ENCODE measurements at regions not wholly inside any gene's neighbourhood (a gene's known extent, or its start where the extent isn't known, plus 50 kb on each side); places are given as distances from the start of the nearest gene placed in this dataset.

DNA sequence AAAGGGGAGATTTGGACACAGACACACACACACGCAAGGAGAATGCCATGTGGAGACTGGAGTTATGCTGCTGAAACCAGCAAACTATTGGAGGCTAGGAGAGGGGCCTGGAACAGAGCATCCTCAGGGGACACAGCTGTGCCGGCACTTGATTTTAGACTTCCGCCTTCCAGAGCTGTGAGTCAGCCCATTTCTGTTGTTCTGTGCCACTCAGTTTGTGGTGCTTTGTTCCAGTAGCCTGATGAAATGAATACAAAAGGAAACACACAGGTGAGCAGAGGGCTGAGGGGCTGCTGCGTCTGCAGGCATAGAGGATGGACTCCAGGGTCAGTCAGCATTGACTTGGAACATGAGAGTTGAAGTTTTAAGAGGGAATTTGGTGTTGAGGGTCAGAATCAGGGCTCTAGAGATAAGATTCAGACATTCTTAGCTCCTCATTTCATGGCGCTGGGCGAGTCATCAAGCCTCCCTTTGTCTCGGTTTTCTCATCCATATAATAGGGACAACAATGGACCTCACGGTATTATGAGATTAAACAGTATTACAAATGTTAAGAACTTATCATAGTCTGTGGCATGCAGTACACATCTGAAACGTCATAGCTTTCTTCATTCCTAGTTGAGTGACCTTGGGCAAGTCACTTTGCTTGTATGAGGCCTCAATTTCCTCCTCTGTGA lies 191.0 kb downstream of the MIAT start:
- no peak for DNase-seq
- no peak overlapping the region for H3K27ac ChIP-seq (ENCODE audit: insufficient read length, low read depth, low read length)

More for the DNA sequence above, 191.0 kb downstream of the MIAT start:
- Histone ChIP-seq H3K9ac (ENCODE audit: extremely low read depth, insufficient read length, low read length) (no peak overlapping the region), H3K14ac (ENCODE audit: insufficient read depth, low read length) (no peak overlapping the region), H4K5ac (ENCODE audit: insufficient read length, low read depth, low read length) (no peak overlapping the region), H2BK20ac (ENCODE audit: low read depth, low read length, poor library complexity, severe bottlenecking) (no peak overlapping the region), H3K4ac (ENCODE audit: low read depth, low read length) (no peak overlapping the region), H3K56ac (ENCODE audit: insufficient read length, low read depth, low read length) (no peak overlapping the region), H3K4me1 (ENCODE audit: insufficient read depth, low read length) (no peaks in the 10 kb centered on the region), H2BK120ac (ENCODE audit: low read depth, low read length, poor library complexity, severe bottlenecking) (no peak overlapping the region), H3K23me2 (ENCODE audit: insufficient read length, low read depth, low read length, poor library complexity, severe bottlenecking) (no peaks in the 10 kb centered on the region), H4K8ac (replicated peaks; ENCODE audit: insufficient read length, low read depth, low read length) (no peak overlapping the region), H2BK15ac (ENCODE audit: low read depth, low read length) (no peak overlapping the region), H3K27me3 (ENCODE audit: insufficient read depth, low read length) (0 out of 2 replicates have a peak, but pooled peaks cover 2% of the 10 kb centered on the region), H2BK12ac (ENCODE audit: insufficient read length, low read depth, low read length) (no peak overlapping the region), H3K23ac (ENCODE audit: insufficient read length, low read depth, low read length) (no peak overlapping the region), H3T11ph (ENCODE audit: low read length) (no peak overlapping the region), H2AFZ (ENCODE audit: low read length) (no peak overlapping the region), H3K4me2 (ENCODE audit: insufficient read depth, insufficient read length, low read length) (no peak overlapping the region), H4K91ac (ENCODE audit: insufficient read length, low read depth, low read length) (no peak overlapping the region), H2AK5ac (ENCODE audit: insufficient read length, low read length) (no peak overlapping the region), H3K79me2 (ENCODE audit: insufficient read depth, low read length) (no peaks in the 10 kb centered on the region), H4K20me1 (ENCODE audit: control insufficient read depth, insufficient read depth, insufficient read length) (no peaks in the 10 kb centered on the region), H3K18ac (ENCODE audit: insufficient read length, low read depth, low read length) (no peak overlapping the region), H2BK5ac (ENCODE audit: insufficient read length, low read length) (no peak overlapping the region), H3K9me3 (ENCODE audit: control insufficient read depth, low read depth, low read length) (no peaks in the 10 kb centered on the region), H3K79me1 (ENCODE audit: insufficient read depth, low read depth, low read length, poor library complexity, severe bottlenecking) (no peaks in the 10 kb centered on the region)
- no peaks in the 10 kb centered on the region for H3K36me3 Mint-ChIP-seq (ENCODE audit: insufficient read depth in 1 of 3, low read depth in 3 of 3)
- H3K27ac Mint-ChIP-seq = no peak overlapping the region
- no CpG with 5 or more reads among the region's 9 CpGs for WGBS (ENCODE audit: extremely low coverage, insufficient read length, low lambda C conversion rate)
- peaks cover 26% of the 10 kb centered on the region for H3K27me3 Mint-ChIP-seq (ENCODE audit: low read depth)
- peaks cover 9 to 12% of the 10 kb centered on the region in 2 experiments for H3K4me1 Mint-ChIP-seq
- H3K4me3 Mint-ChIP-seq = no peak overlapping the region
- TF ChIP-seq, protein P1, sequence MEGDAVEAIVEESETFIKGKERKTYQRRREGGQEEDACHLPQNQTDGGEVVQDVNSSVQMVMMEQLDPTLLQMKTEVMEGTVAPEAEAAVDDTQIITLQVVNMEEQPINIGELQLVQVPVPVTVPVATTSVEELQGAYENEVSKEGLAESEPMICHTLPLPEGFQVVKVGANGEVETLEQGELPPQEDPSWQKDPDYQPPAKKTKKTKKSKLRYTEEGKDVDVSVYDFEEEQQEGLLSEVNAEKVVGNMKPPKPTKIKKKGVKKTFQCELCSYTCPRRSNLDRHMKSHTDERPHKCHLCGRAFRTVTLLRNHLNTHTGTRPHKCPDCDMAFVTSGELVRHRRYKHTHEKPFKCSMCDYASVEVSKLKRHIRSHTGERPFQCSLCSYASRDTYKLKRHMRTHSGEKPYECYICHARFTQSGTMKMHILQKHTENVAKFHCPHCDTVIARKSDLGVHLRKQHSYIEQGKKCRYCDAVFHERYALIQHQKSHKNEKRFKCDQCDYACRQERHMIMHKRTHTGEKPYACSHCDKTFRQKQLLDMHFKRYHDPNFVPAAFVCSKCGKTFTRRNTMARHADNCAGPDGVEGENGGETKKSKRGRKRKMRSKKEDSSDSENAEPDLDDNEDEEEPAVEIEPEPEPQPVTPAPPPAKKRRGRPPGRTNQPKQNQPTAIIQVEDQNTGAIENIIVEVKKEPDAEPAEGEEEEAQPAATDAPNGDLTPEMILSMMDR (conservative IDR thresholded peaks at IDR 0.05) = no peak
- H3K9me3 Mint-ChIP-seq = no peaks in the 10 kb centered on the region
